GM12872 (cell line): ENCODE measurements at regions not wholly inside any gene's neighbourhood (a gene's known extent, or its start where the extent isn't known, plus 50 kb on each side); places are given as distances from the start of the nearest gene placed in this dataset.

Source experiments
- CTCF ChIP-seq: IDR thresholded peaks from 3 replicates; pipeline ENCODE4 v1.5.1; 2011; ENCODE audit warnings: low read depth, mild to moderate bottlenecking, low read length, moderate library complexity; ENCODE audit not compliant: insufficient read depth

DNA sequence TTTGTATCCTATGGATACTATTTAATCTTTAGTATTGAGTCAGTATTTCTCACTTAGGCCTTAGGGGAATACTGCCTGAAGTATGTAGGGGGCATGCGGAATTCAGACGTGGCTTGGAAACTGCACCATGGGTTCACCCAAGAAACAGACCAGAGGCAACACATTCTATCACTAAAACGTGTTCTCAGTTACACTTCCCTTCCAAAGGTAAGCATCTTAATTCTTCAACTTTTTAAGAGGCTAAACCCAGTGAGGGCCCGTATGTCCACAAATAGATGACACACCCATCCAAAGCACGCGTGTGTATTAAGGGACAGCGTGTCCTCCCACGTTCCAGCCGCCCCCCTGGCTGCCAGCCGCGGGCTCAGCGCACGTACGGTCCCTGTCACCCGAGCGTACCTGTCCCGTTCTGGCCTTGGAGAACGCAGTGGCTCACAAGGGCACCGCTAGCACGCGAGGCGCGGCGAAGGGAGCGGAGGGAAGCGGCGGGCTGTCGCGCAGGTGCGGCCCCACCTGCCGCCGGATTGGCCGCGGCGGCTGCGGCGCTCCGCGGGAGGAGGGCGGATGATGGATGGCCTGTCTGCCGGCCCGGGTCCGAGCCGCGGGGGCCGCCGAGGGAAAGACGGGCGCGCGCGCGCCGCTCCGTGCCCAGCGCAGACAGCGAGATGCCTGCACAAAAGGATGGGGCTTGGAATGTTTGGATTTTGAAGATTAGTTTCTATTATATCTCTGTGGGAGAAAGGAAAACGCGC lies 1003.9 kb upstream of the NR2F2 start:
- TF ChIP-seq CTCF: no peak

DNA sequence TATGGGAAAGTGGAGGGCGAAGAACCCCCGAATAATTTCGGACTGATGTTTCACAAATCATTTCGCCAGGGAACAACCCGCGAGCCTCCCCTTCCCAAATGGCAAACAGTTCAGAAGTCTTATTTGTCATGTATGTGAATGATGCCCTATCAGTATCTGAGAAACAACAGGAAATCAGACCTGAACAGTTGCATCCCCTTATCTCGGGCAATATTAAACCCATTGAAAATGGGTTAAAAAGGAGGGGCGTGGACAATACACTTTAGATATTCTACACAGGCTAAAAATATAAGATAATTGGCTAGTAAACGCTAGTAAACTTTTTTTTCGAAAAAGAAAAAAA lies 1003.3 kb upstream of the NR2F2 start:
- no peak for TF ChIP-seq CTCF

DNA sequence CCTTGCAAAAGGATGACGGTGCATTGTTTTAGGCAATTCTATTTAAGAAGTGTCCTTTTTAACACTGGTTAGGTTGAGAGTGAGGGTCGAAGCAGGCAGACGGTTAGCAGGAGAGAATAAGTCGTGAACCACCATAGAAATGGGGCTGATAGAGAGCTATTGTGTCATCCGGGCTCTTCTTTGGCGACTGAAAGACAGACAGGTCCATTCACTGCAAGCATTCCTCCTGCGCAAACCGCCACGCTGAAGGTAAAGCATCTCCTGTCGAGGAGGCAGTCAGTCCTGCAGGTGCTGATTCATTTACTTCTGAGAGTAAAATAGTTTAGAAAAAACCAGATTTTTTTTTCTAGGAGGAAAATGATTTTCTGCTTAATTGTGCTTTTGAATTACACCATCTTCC lies 1002.8 kb upstream of the NR2F2 start:
- TF ChIP-seq CTCF: no peak

DNA sequence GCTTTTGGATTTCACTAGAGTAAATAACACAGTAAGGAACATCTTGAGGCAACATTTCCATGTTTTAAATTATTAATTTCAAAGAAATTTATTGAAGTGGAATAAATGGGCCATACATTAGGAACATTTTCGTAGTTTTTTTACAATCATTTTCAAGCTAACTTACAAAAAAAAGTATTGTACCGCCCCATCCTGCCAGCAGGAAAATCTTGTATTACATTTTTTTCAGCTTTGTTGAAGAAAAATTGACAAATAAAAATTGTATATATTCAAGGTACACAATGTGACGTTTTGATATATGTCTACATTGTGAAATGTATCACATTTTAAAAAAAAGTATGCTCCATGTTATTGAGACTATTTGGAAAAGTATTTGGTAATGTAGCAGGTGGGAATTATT lies 1001.9 kb upstream of the NR2F2 start:
- no peak for TF ChIP-seq CTCF

- no peak for TF ChIP-seq CTCF
These were observed 1001.1 kb upstream of the NR2F2 start for GRCh38 chr15:95329362-95329761.

DNA sequence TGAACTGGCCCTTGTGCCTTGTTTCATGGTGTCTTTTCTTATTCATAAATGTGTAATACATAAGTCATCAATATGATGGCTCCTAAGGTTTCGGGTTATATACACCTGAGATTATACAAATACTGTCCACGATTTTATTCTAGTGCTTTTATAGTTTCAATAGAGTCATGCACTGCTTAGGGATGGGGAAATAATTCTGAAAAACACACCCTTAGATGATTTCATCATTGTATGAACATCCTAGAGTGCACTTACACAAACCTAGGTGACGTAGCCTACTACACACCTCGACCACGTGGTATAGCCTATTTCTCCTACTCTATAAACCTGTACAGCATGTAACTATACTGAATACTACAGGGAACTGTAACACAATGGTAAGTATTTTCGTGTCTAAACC lies 988.8 kb upstream of the NR2F2 start:
- TF ChIP-seq CTCF: no peak

DNA sequence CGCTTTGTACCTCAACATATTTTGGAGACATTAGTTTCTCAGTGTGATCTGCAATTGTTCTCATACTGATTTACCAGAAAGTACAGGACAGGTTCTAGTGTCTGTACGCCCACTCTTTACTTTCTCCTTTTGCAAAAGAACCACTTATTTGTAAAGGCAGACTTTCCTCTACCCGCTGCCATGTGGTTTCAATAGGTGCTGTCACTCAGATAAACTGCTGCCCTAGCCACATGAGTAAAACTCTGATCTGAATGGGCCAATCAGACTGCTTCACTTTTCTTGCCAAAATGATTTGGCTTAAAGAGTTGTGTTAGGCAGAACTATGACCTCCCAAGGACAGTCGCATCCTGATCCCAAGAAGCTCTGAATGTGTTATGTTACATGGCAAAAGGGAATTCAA lies 984.6 kb upstream of the NR2F2 start:
- TF ChIP-seq CTCF: no peak
